OCI-LY3 (cell line): ENCODE measurements at regions not wholly inside any gene's neighbourhood (a gene's known extent, or its start where the extent isn't known, plus 50 kb on each side); places are given as distances from the start of the nearest gene placed in this dataset.

ENCODE experiments used
- H2AFZ ChIP-seq: fragments of 200-600, 300-600 bp; shearing (Covaris generic); 2 replicates; pipeline ENCODE4 v1.6.0; 2014; ENCODE audit warnings: antibody characterized with exemption, low read depth, low read length
- H3K27ac ChIP-seq: fragments of 200-600, 300-600 bp; sonication (generic); 2 replicates; pipeline ENCODE4 v1.5.1; 2014; ENCODE audit warnings: mild to moderate bottlenecking, low read length, moderate library complexity, mixed read lengths
- H3K27me3 ChIP-seq: fragments of 200-600, 300-600 bp; sonication (generic); 2 replicates; pipeline ENCODE4 v1.6.1; 2014; ENCODE audit warnings: low read depth, low read length, mixed read lengths
- H3K36me3 ChIP-seq: fragments of 200-600, 300-600 bp; sonication (generic); replicated peaks from 2 replicates; pipeline ENCODE3; 2014; ENCODE audit warnings: low read depth, low read length, mixed read lengths
- H3K4me1 ChIP-seq: fragments of 300-600, 200-600 bp; sonication (generic); 2 replicates; pipeline ENCODE4 v1.6.1; 2014; ENCODE audit warnings: low read length, mixed read lengths
- H3K4me2 ChIP-seq: fragments of 200-600, 300-600 bp; sonication (generic); 2 replicates; pipeline ENCODE4 v1.6.1; 2014; ENCODE audit warnings: low read length, mixed read lengths
- H3K4me3 ChIP-seq: fragments of 300-600, 200-600 bp; sonication (generic); 2 replicates; pipeline ENCODE4 v1.5.1; 2014; ENCODE audit warnings: antibody characterized with exemption, mild to moderate bottlenecking, low read length, moderate library complexity
- H3K79me2 ChIP-seq: fragments of 300-600, 200-600 bp; shearing (Covaris generic); 2 replicates; pipeline ENCODE4 v1.6.1; 2014; ENCODE audit warnings: mild to moderate bottlenecking, low read length, mixed read lengths
- H3K9ac ChIP-seq: fragments of 300-600, 200-600 bp; shearing (Covaris generic); 2 replicates; pipeline ENCODE4 v1.6.0; 2014; ENCODE audit warnings: mild to moderate bottlenecking, low read length, moderate library complexity
- H3K9me3 ChIP-seq: fragments of 200-600, 300-600 bp; shearing (Covaris generic); 2 replicates; pipeline ENCODE4 v1.6.1; 2014; ENCODE audit warnings: low read length, mixed read lengths; ENCODE audit not compliant: insufficient read depth
- H4K20me1 ChIP-seq: fragments of 200-600, 300-600 bp; sonication (generic); 2 replicates; pipeline ENCODE4 v1.6.1; 2016; ENCODE audit warnings: low read length, mixed read lengths; ENCODE audit not compliant: insufficient read depth
- CTCF ChIP-seq: fragments of 200-600, 300-600 bp; sonication (generic); IDR thresholded peaks from 2 replicates; pipeline ENCODE4 v1.5.1; 2014; ENCODE audit warnings: antibody characterized with exemption, low read length, low read depth
- EZH2phosphoT487 ChIP-seq: fragments of 200-600 bp; shearing (Covaris generic); IDR thresholded peaks from 2 replicates; pipeline ENCODE4 v1.6.1; 2018; ENCODE audit warnings: antibody characterized with exemption, mixed run types, low read depth

GRCh38 chr14:71701990-71702389, 230.2 kb upstream of the RGS6 start:
- Histone ChIP-seq H3K4me1 (no peaks in the 10 kb centered on the region), H4K20me1 (no peaks in the 10 kb centered on the region), H3K4me2 (no peak overlapping the region), H3K79me2 (no peaks in the 10 kb centered on the region), H3K27me3 (no peaks in the 10 kb centered on the region), H3K9me3 (no peaks in the 10 kb centered on the region), H3K27ac (no peak overlapping the region), H2AFZ (no peak overlapping the region), H3K9ac (no peak overlapping the region), H3K4me3 (no peak overlapping the region), H3K36me3 (no peaks in the 10 kb centered on the region)
- TF ChIP-seq CTCF: no peak
- TF ChIP-seq EZH2phosphoT487: no peak

- no peak overlapping the region for H3K27ac ChIP-seq
- no peak overlapping the region for H2AFZ ChIP-seq
- no peak overlapping the region for H3K9ac ChIP-seq
- H3K36me3 ChIP-seq: no peaks in the 10 kb centered on the region
- H3K27me3 ChIP-seq: no peaks in the 10 kb centered on the region
- H4K20me1 ChIP-seq: no peaks in the 10 kb centered on the region
- H3K4me1 ChIP-seq: no peaks in the 10 kb centered on the region
- H3K4me2 ChIP-seq: no peak overlapping the region
- H3K4me3 ChIP-seq: no peak overlapping the region
- H3K79me2 ChIP-seq: no peaks in the 10 kb centered on the region
- H3K9me3 ChIP-seq: no peaks in the 10 kb centered on the region
- TF ChIP-seq CTCF (no peak), EZH2phosphoT487 (no peak)
Observed at GRCh38 chr14:71702786-71703185, 229.4 kb upstream of the RGS6 start.

GRCh38 chr14:71703477-71703876, 228.8 kb upstream of the RGS6 start:
- H3K36me3 ChIP-seq: no peaks in the 10 kb centered on the region
- H3K9me3 ChIP-seq: no peaks in the 10 kb centered on the region
- no peak overlapping the region for H2AFZ ChIP-seq
- no peak overlapping the region for H3K4me3 ChIP-seq
- no peak for TF ChIP-seq CTCF
- no peak for TF ChIP-seq EZH2phosphoT487
- H3K79me2 ChIP-seq: no peaks in the 10 kb centered on the region
- no peak overlapping the region for H3K4me2 ChIP-seq
- no peak overlapping the region for H3K9ac ChIP-seq
- H4K20me1 ChIP-seq: no peaks in the 10 kb centered on the region
- no peak overlapping the region for H3K27ac ChIP-seq
- no peaks in the 10 kb centered on the region for H3K4me1 ChIP-seq
- H3K27me3 ChIP-seq: no peaks in the 10 kb centered on the region

- no peak overlapping the region for H3K27ac ChIP-seq
Observed at GRCh38 chr14:71704210-71704609, 228.0 kb upstream of the RGS6 start.

More at GRCh38 chr14:71704210-71704609, 228.0 kb upstream of the RGS6 start:
- Histone ChIP-seq H3K4me2 (no peak overlapping the region), H3K27me3 (no peaks in the 10 kb centered on the region), H3K9ac (no peak overlapping the region), H2AFZ (no peak overlapping the region), H3K36me3 (no peaks in the 10 kb centered on the region), H4K20me1 (no peaks in the 10 kb centered on the region), H3K4me3 (no peak overlapping the region), H3K9me3 (no peaks in the 10 kb centered on the region), H3K79me2 (no peaks in the 10 kb centered on the region), H3K4me1 (no peaks in the 10 kb centered on the region)
- TF ChIP-seq EZH2phosphoT487 (no peak), CTCF (no peak)
